Breast epithelium (tissue), 4 donors: ENCODE measurements at regions not wholly inside any gene's neighbourhood (a gene's known extent, or its start where the extent isn't known, plus 50 kb on each side); places are given as distances from the start of the nearest gene placed in this dataset.

Source experiments
- DNase-seq, 2 donors: peaks; one replicate each; pipeline ENCODE4 v3.0.0-alpha.2; 2019; ENCODE audit warnings: low spot score in 2 of 2
- H3K27ac ChIP-seq, 2 donors: fragments of 200-600 bp; sonication (generic) in 1 of 2; one replicate each; pipeline ENCODE4 v1.5.1; 2016 to 2019; ENCODE audit warnings: mild to moderate bottlenecking in 1 of 2
- H3K27me3 ChIP-seq, 2 donors: fragments of 200-600 bp; sonication (generic) in 1 of 2; one replicate each; pipeline versions ENCODE4 v1.5.1 to v1.6.0; 2017 to 2019; ENCODE audit warnings: control low read depth in 1 of 2, mild to moderate bottlenecking in 1 of 2
- H3K36me3 ChIP-seq: fragments of 200-600 bp; one replicate; pipeline ENCODE4 v1.5.1; 2019
- H3K4me1 ChIP-seq, 2 donors: fragments of 200-600 bp; sonication (generic); one replicate each; pipeline ENCODE4 v1.5.1; 2016 to 2019; ENCODE audit warnings: control low read depth in 1 of 2
- H3K4me3 ChIP-seq, 3 donors: fragments of 200-600 bp; sonication (generic); 1 replicate in 2 of 3; 2 replicates in 1 of 3; pipeline ENCODE4 v1.5.1; 2016 to 2019; ENCODE audit warnings: mild to moderate bottlenecking in 3 of 3, moderate library complexity in 2 of 3
- H3K9me3 ChIP-seq, 2 donors: fragments of 200-600 bp; sonication (generic) in 1 of 2; one replicate each; pipeline ENCODE4 v1.5.1; 2016 to 2019; ENCODE audit warnings: control low read depth in 1 of 2
- CTCF ChIP-seq, 3 donors: fragments of 450-650 bp; IDR thresholded peaks; one replicate each; pipeline ENCODE4 v1.5.1; 2016 to 2017; ENCODE audit warnings: antibody characterized with exemption in 3 of 3, mild to moderate bottlenecking in 3 of 3, moderate library complexity in 3 of 3
- POLR2A ChIP-seq: fragments of 450-650 bp; IDR thresholded peaks from one replicate; pipeline ENCODE4 v1.6.1; 2016; ENCODE audit warnings: antibody characterized with exemption, mild to moderate bottlenecking, moderate library complexity
- POLR2AphosphoS5 ChIP-seq, 3 donors: sonication (generic); formaldehyde crosslinking; IDR thresholded peaks; one replicate each; pipeline ENCODE4 v1.6.1; 2017; ENCODE audit warnings: antibody characterized with exemption in 3 of 3
- intact Hi-C: fragments of 100-400 bp; cut with DNase I; formaldehyde crosslinking; loops from one replicate; pipeline ENCODE4 v1.15.1; 2023; ENCODE audit warnings: low total_unique reads

GRCh38 chr11:134642206-134642605, 230.2 kb upstream of the B3GAT1 start:
- H3K27ac ChIP-seq = no peak overlapping the region
- TF ChIP-seq POLR2A (no peak), CTCF (IDR thresholded peaks at IDR 0.05) (no peak), POLR2AphosphoS5 (IDR thresholded peaks at IDR 0.05) (no peak)
- no peak for DNase-seq
- no peaks in the 10 kb centered on the region for H3K9me3 ChIP-seq
- peaks cover 0 to 6% of the 10 kb centered on the region in 2 donors for H3K27me3 ChIP-seq
- no peaks in the 10 kb centered on the region for H3K36me3 ChIP-seq
- H3K4me1 ChIP-seq = no peaks in the 10 kb centered on the region
- intact Hi-C loops = no loop called here
- H3K4me3 ChIP-seq = no peak overlapping the region

- Histone ChIP-seq H3K4me1 (no peaks in the 10 kb centered on the region), H3K4me3 (no peak overlapping the region), H3K27me3 (peaks cover 0 to 6% of the 10 kb centered on the region in 2 donors), H3K9me3 (no peaks in the 10 kb centered on the region), H3K36me3 (no peaks in the 10 kb centered on the region), H3K27ac (no peak overlapping the region)
- intact Hi-C loops = no loop called here
- DNase-seq = no peak
- no peak for TF ChIP-seq CTCF (IDR thresholded peaks at IDR 0.05)
- TF ChIP-seq POLR2AphosphoS5 (IDR thresholded peaks at IDR 0.05) = no peak
- no peak for TF ChIP-seq POLR2A
Observed at GRCh38 chr11:134640971-134641968, 229.2 kb upstream of the B3GAT1 start.

- Histone ChIP-seq H3K27ac (no peak overlapping the region), H3K27me3 (peaks cover 0 to 6% of the 10 kb centered on the region in 2 donors), H3K4me3 (no peak overlapping the region), H3K36me3 (no peaks in the 10 kb centered on the region), H3K4me1 (no peaks in the 10 kb centered on the region), H3K9me3 (no peaks in the 10 kb centered on the region)
- TF ChIP-seq CTCF (IDR thresholded peaks at IDR 0.05) (no peak), POLR2AphosphoS5 (IDR thresholded peaks at IDR 0.05) (no peak), POLR2A (no peak)
- DNase-seq = no peak
- intact Hi-C loops = no loop called here
Observed at GRCh38 chr11:134640536-134640935, 228.5 kb upstream of the B3GAT1 start.

DNA sequence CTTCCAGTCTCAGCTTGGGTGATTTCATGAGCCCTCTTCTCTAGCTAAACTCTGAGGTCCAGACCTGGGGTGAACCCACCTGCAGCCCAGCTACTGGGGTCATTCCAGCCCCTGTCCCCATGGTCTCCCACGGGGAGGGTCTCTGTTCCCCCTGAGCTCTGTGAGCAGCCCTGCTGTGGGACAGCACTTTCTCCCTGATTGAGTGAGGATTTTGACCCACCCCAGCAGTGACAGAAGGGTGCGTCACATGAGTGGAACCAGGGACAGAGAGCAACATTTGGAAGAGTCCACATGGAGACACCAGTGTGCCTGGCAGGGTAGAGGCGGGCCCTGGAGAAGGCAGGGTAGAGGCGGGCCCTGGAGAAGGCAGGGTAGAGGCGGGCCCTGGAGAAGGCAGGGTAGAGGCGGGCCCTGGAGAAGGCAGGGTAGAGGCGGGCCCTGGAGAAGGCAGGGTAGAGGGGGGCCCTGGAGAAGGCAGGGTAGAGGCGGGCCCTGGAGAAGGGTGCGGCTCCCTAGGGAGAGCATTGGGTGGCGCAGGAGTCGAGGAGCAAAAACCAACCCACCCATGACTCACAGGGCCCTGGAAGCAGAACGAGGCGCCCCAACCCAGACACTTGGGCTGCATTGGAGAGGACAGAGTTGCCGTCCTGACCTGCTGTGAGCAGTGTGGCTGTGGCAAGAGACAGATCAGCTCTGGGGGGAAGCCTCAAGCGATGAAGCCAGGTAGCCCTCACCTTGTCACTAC, 227.7 kb upstream of the B3GAT1 start:
- peaks cover 0 to 6% of the 10 kb centered on the region in 2 donors for H3K27me3 ChIP-seq
- DNase-seq = no peak
- no peaks in the 10 kb centered on the region for H3K4me1 ChIP-seq
- H3K4me3 ChIP-seq = no peak overlapping the region
- no peak for TF ChIP-seq POLR2AphosphoS5 (IDR thresholded peaks at IDR 0.05)
- no peak overlapping the region for H3K27ac ChIP-seq
- intact Hi-C loops = no loop called here
- H3K9me3 ChIP-seq = no peaks in the 10 kb centered on the region
- no peaks in the 10 kb centered on the region for H3K36me3 ChIP-seq

- Histone ChIP-seq H3K9me3 (no peaks in the 10 kb centered on the region), H3K27me3 (peaks cover 0 to 6% of the 10 kb centered on the region in 2 donors), H3K36me3 (no peaks in the 10 kb centered on the region), H3K4me3 (no peak overlapping the region), H3K27ac (no peak overlapping the region), H3K4me1 (no peaks in the 10 kb centered on the region)
- intact Hi-C loops = no loop called here
- no peak for DNase-seq
- no peak for TF ChIP-seq CTCF (IDR thresholded peaks at IDR 0.05)
- TF ChIP-seq POLR2A = no peak
- no peak for TF ChIP-seq POLR2AphosphoS5 (IDR thresholded peaks at IDR 0.05)
Observed at GRCh38 chr11:134638796-134639430, 226.9 kb upstream of the B3GAT1 start.
